ENCODE measurements at regions not wholly inside any gene's neighbourhood (a gene's known extent, or its start where the extent isn't known, plus 50 kb on each side); places are given as distances from the start of the nearest gene placed in this dataset.
"Not testable (repeated sequence)": the region's sequence is repeated elsewhere in the genome, so short reads cannot be mapped to it uniquely, and the experiment has no call there.

DNA sequence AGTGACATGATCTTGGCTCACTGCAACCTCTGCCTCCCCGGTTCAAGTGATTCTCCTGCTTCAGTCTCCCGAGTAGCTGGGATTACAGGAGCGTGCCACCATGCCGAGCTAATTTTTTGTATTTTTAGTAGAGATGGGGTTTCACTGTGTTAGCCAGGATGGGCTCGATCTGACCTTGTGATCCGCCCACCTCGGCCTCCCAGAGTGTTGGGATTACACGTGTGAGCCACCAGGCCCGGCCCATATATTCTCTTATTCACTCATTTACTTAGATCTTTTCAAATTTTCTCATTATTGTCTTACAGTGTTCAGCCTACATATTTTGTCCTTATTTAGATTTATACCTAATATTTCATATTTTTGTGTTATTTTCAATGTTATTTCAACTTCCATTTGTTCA is 410.7 kb downstream of the CCSER2 start:
- TF ChIP-seq, protein P1, sequence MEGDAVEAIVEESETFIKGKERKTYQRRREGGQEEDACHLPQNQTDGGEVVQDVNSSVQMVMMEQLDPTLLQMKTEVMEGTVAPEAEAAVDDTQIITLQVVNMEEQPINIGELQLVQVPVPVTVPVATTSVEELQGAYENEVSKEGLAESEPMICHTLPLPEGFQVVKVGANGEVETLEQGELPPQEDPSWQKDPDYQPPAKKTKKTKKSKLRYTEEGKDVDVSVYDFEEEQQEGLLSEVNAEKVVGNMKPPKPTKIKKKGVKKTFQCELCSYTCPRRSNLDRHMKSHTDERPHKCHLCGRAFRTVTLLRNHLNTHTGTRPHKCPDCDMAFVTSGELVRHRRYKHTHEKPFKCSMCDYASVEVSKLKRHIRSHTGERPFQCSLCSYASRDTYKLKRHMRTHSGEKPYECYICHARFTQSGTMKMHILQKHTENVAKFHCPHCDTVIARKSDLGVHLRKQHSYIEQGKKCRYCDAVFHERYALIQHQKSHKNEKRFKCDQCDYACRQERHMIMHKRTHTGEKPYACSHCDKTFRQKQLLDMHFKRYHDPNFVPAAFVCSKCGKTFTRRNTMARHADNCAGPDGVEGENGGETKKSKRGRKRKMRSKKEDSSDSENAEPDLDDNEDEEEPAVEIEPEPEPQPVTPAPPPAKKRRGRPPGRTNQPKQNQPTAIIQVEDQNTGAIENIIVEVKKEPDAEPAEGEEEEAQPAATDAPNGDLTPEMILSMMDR (IDR thresholded peaks at IDR 0.05) = not testable (repeated sequence)
- TF ChIP-seq POLR2A (IDR thresholded peaks at IDR 0.05); POLR2AphosphoS5 (IDR thresholded peaks at IDR 0.05); EP300 (IDR thresholded peaks at IDR 0.05; ENCODE audit: low read depth): not testable (repeated sequence)

Data from transverse colon (tissue), 4 donors.